HCT116 (cell line): ENCODE measurements at regions not wholly inside any gene's neighbourhood (a gene's known extent, or its start where the extent isn't known, plus 50 kb on each side); places are given as distances from the start of the nearest gene placed in this dataset.
"Not testable (repeated sequence)": the region's sequence is repeated elsewhere in the genome, so short reads cannot be mapped to it uniquely, and the experiment has no call there.

Experiments
- ATAC-seq: fragments of 200-7000 bp; cut with Tn5 transposase; 2 replicates; pipeline ENCODE4 v1.9.1; 2020; ENCODE audit warnings: mild to moderate bottlenecking, moderate library complexity
- BruUV-seq: library from RNA; stranded (reverse); fragments of 400-500 nt; replicated peaks from 2 replicates; lab custom pipeline; 2021; lab: Mats Ljungman, UMichigan
- CTCF ChIA-PET: fragments of 300-600 bp; sonication (Branson Sonifier 250); formaldehyde crosslinking; loops from one replicate; lab custom pipeline; 2021; ENCODE audit warnings: antibody characterized with exemption; lab: Charles Lee
- POLR2A ChIA-PET: fragments of 300-600, 350-600 bp; sonication (Branson Sonifier 250); formaldehyde crosslinking; loops from one replicate; lab custom pipeline; 2021; ENCODE audit warnings: antibody characterized with exemption; lab: Charles Lee
- RAD21 ChIA-PET, 2 experiments: fragments of 300-600 bp; sonication (Branson Sonifier 250); formaldehyde crosslinking; loops; one replicate each; lab custom pipeline; 2023; ENCODE audit warnings: low total read pairs in 2 of 2; ENCODE audit not compliant: uncharacterized antibody in 2 of 2, unreplicated experiment in 2 of 2, low non-redundant PET in 1 of 2; lab: Charles Lee
- DNase-seq: peaks from one replicate; pipeline ENCODE4 v3.0.0-alpha.2; 2010; ENCODE audit warnings: low read depth, low spot score
- H2AFZ ChIP-seq: fragments of 200-600 bp; shearing (Covaris generic), sonication (generic); 2 replicates; pipeline ENCODE4 v1.6.1; 2017; ENCODE audit warnings: low read depth, mixed run types, mixed read lengths, antibody characterized with exemption, low read length; ENCODE audit not compliant: poor library complexity, severe bottlenecking
- H3K27ac ChIP-seq: 2 replicates; pipeline ENCODE4 v1.5.1; 2012; ENCODE audit warnings: low read depth, low read length
- H3K27me3 ChIP-seq: fragments of 200-600 bp; sonication (generic); 2 replicates; pipeline ENCODE4 v1.6.1; 2016; ENCODE audit warnings: mixed run types, low read length, mixed read lengths; ENCODE audit not compliant: insufficient read depth
- H3K36me3 ChIP-seq, 2 experiments: fragments of 200-500 bp in 1 of 2; fragments of 200-600 bp in 1 of 2; sonication (Bioruptor generic) in 1 of 2; sonication (generic) in 1 of 2; 2 replicates each; pipeline versions ENCODE4 v1.5.1 to v1.6.1; 2014 to 2016; ENCODE audit warnings: low read length in 2 of 2, inconsistent platforms in 1 of 2, mixed read lengths in 1 of 2, mixed run types in 1 of 2; ENCODE audit not compliant: insufficient read depth in 2 of 2, control insufficient read depth in 1 of 2
- H3K4me1 ChIP-seq, 2 experiments: fragments of 200-600 bp in 1 of 2; sonication (generic) in 1 of 2; 2 replicates each; pipeline versions ENCODE4 v1.5.1 to v1.6.1; 2012 to 2017; ENCODE audit warnings: low read length in 2 of 2, inconsistent platforms in 1 of 2, mild to moderate bottlenecking in 1 of 2, mixed read lengths in 1 of 2, mixed run types in 1 of 2, moderate library complexity in 1 of 2; ENCODE audit not compliant: insufficient read depth in 2 of 2, control insufficient read depth in 1 of 2
- H3K4me2 ChIP-seq: fragments of 200-600 bp; sonication (generic); 2 replicates; pipeline ENCODE4 v1.6.1; 2017; ENCODE audit warnings: mixed run types, low read length, mixed read lengths
- H3K4me3 ChIP-seq, 2 experiments: fragments of 200-600 bp in 1 of 2; sonication (generic) in 1 of 2; replicated peaks in 1 of 2; 2 replicates each; pipeline ENCODE4 v1.5.1; 2011 to 2016; ENCODE audit warnings: low read length in 2 of 2, control low read depth in 1 of 2, low read depth in 1 of 2, mild to moderate bottlenecking in 1 of 2, mixed read lengths in 1 of 2, mixed run types in 1 of 2
- H3K79me2 ChIP-seq: fragments of 200-600 bp; sonication (generic); 2 replicates; pipeline ENCODE4 v1.6.1; 2017; ENCODE audit warnings: mild to moderate bottlenecking, mixed run types, low read length, moderate library complexity, mixed read lengths; ENCODE audit not compliant: insufficient read depth
- H3K9ac ChIP-seq: fragments of 200-600 bp; sonication (generic); 2 replicates; pipeline ENCODE4 v1.6.1; 2016; ENCODE audit warnings: low read length, mixed read lengths
- H3K9me2 ChIP-seq: fragments of 200-600 bp; sonication (generic), shearing (Covaris generic); 2 replicates; pipeline ENCODE4 v1.6.1; 2017; ENCODE audit warnings: mixed run types, mild to moderate bottlenecking, moderate library complexity; ENCODE audit not compliant: insufficient read depth
- H3K9me3 ChIP-seq, 2 experiments: fragments of 200-500 bp in 1 of 2; fragments of 200-600 bp in 1 of 2; sonication (Bioruptor generic) in 1 of 2; sonication (generic) in 1 of 2; 2 replicates each; pipeline ENCODE4 v1.6.1; 2014 to 2017; ENCODE audit warnings: low read length in 2 of 2, mixed read lengths in 2 of 2, inconsistent platforms in 1 of 2, low read depth in 1 of 2, mild to moderate bottlenecking in 1 of 2, mixed run types in 1 of 2, moderate library complexity in 1 of 2; ENCODE audit not compliant: control insufficient read depth in 1 of 2, insufficient read depth in 1 of 2
- H4K20me1 ChIP-seq: fragments of 200-600 bp; sonication (generic), shearing (Covaris generic); 2 replicates; pipeline ENCODE4 v1.6.1; 2017; ENCODE audit warnings: mixed run types, mild to moderate bottlenecking, moderate library complexity; ENCODE audit not compliant: insufficient read depth
- intact Hi-C: fragments of 100-400 bp; cut with micrococcal nuclease; formaldehyde crosslinking; loops from 2 replicates; pipeline ENCODE4 v1.10.0; 2022

GRCh38 chr4:49154308-49155103, 168.4 kb downstream of the CWH43 start:
- intact Hi-C loops, DNase-seq, H4K20me1 ChIP-seq, H3K4me2 ChIP-seq, H2AFZ ChIP-seq, H3K9ac ChIP-seq, H3K36me3 ChIP-seq, H3K9me2 ChIP-seq, BruUV-seq, H3K27ac ChIP-seq, CTCF ChIA-PET, H3K79me2 ChIP-seq, POLR2A ChIA-PET, H3K4me1 ChIP-seq, RAD21 ChIA-PET, H3K27me3 ChIP-seq, H3K4me3 ChIP-seq: not testable (repeated sequence)
- peak; percentile 58 for ATAC-seq
- H3K9me3 ChIP-seq, result peaks cover 57 to 66% of the 10 kb centered on the region in 2 experiments

- H3K36me3 ChIP-seq, H2AFZ ChIP-seq, H3K4me3 ChIP-seq, RAD21 ChIA-PET, H3K79me2 ChIP-seq, H3K4me1 ChIP-seq, H3K9ac ChIP-seq, CTCF ChIA-PET, H3K27ac ChIP-seq, H3K27me3 ChIP-seq, ATAC-seq, H3K9me2 ChIP-seq, H4K20me1 ChIP-seq, DNase-seq, H3K4me2 ChIP-seq, POLR2A ChIA-PET, BruUV-seq, intact Hi-C loops: not testable (repeated sequence)
- peaks cover 49 to 58% of the 10 kb centered on the region in 2 experiments for H3K9me3 ChIP-seq
Measured at GRCh38 chr4:49155270-49155669, 169.2 kb downstream of the CWH43 start.

- H3K4me3 ChIP-seq, H3K9me2 ChIP-seq, RAD21 ChIA-PET, H4K20me1 ChIP-seq, H3K4me2 ChIP-seq, H3K27me3 ChIP-seq, BruUV-seq, H3K79me2 ChIP-seq, POLR2A ChIA-PET, ATAC-seq, H2AFZ ChIP-seq, H3K36me3 ChIP-seq, DNase-seq, intact Hi-C loops, H3K4me1 ChIP-seq, H3K27ac ChIP-seq, CTCF ChIA-PET, H3K9ac ChIP-seq: not testable (repeated sequence)
- H3K9me3 ChIP-seq, result peaks cover 39 to 48% of the 10 kb centered on the region in 2 experiments
Measured at GRCh38 chr4:49156309-49156708, 170.2 kb downstream of the CWH43 start.

GRCh38 chr4:49157630-49158029, 171.6 kb downstream of the CWH43 start:
- RAD21 ChIA-PET, ATAC-seq, H3K79me2 ChIP-seq, intact Hi-C loops, DNase-seq, CTCF ChIA-PET, H2AFZ ChIP-seq, H3K27ac ChIP-seq, H3K36me3 ChIP-seq, H3K9me2 ChIP-seq, H3K4me2 ChIP-seq, H3K4me3 ChIP-seq, H4K20me1 ChIP-seq, H3K4me1 ChIP-seq, POLR2A ChIA-PET, H3K9ac ChIP-seq, BruUV-seq, H3K27me3 ChIP-seq: not testable (repeated sequence)
- H3K9me3 ChIP-seq, result peaks cover 36 to 39% of the 10 kb centered on the region in 2 experiments
